Keratinocyte (primary cell): ENCODE measurements at regions not wholly inside any gene's neighbourhood (a gene's known extent, or its start where the extent isn't known, plus 50 kb on each side); places are given as distances from the start of the nearest gene placed in this dataset.

ENCODE experiments used
- DNase-seq: peaks from one replicate; pipeline ENCODE4 v3.0.0-alpha.2; 2011; ENCODE audit warnings: low read depth, missing footprints, low spot score
- FAIRE-seq: peaks from 2 replicates; lab custom pipeline; 2011; peaks lifted over from hg19 to GRCh38; lab: Jason Lieb, UNC
- H2AFZ ChIP-seq: 2 replicates; pipeline ENCODE4 v1.6.0; 2012; ENCODE audit warnings: low read length, control low read depth, inconsistent platforms; ENCODE audit not compliant: control insufficient read depth
- H3K27ac ChIP-seq: 2 replicates; pipeline ENCODE4 v1.5.1; 2011; ENCODE audit warnings: low read length; ENCODE audit not compliant: control insufficient read depth, insufficient read depth
- H3K27me3 ChIP-seq: 3 replicates; pipeline ENCODE4 v1.6.0; 2011; ENCODE audit warnings: low read length; ENCODE audit not compliant: control insufficient read depth, insufficient read depth; ENCODE audit errors: extremely low read depth
- H3K36me3 ChIP-seq, 2 experiments: 2 replicates in 1 of 2; 3 replicates in 1 of 2; pipeline ENCODE4 v1.5.1; 2011; ENCODE audit warnings: low read length in 2 of 2, mild to moderate bottlenecking in 1 of 2; ENCODE audit not compliant: control insufficient read depth in 2 of 2, insufficient read depth in 2 of 2; ENCODE audit errors: extremely low read depth in 1 of 2
- H3K4me1 ChIP-seq: 3 replicates; pipeline ENCODE4 v1.5.1; 2011; ENCODE audit warnings: low read length; ENCODE audit not compliant: control insufficient read depth, insufficient read depth; ENCODE audit errors: extremely low read depth
- H3K4me2 ChIP-seq: 3 replicates; pipeline ENCODE4 v1.6.0; 2011; ENCODE audit warnings: low read depth, low read length; ENCODE audit not compliant: control insufficient read depth, insufficient read depth; ENCODE audit errors: extremely low read depth
- H3K4me3 ChIP-seq, 3 experiments: fragments of 200-600 bp in 1 of 3; sonication (generic) in 1 of 3; 2 replicates in 2 of 3; 3 replicates in 1 of 3; pipeline ENCODE4 v1.5.1; 2011 to 2016; ENCODE audit warnings: low read length in 3 of 3, mild to moderate bottlenecking in 3 of 3, control low read depth in 2 of 3, inconsistent platforms in 1 of 3, low read depth in 1 of 3, mixed read lengths in 1 of 3, mixed run types in 1 of 3, moderate library complexity in 1 of 3; ENCODE audit not compliant: control insufficient read depth in 2 of 3, insufficient read depth in 2 of 3; ENCODE audit errors: extremely low read depth in 1 of 3
- H3K79me2 ChIP-seq: 2 replicates; pipeline ENCODE4 v1.6.0; 2012; ENCODE audit warnings: low read length; ENCODE audit not compliant: control insufficient read depth, insufficient read depth
- H3K9ac ChIP-seq: 3 replicates; pipeline ENCODE4 v1.6.0; 2011; ENCODE audit warnings: low read length; ENCODE audit not compliant: control insufficient read depth, insufficient read depth; ENCODE audit errors: extremely low read depth
- H3K9me1 ChIP-seq: 3 replicates; pipeline ENCODE4 v1.6.0; 2011; ENCODE audit warnings: low read length; ENCODE audit not compliant: control insufficient read depth, insufficient read depth; ENCODE audit errors: extremely low read depth
- H3K9me3 ChIP-seq: 2 replicates; pipeline ENCODE4 v1.5.1; 2012; ENCODE audit warnings: low read depth, low read length; ENCODE audit not compliant: control insufficient read depth
- H4K20me1 ChIP-seq: 3 replicates; pipeline ENCODE4 v1.6.0; 2011; ENCODE audit warnings: low read length; ENCODE audit not compliant: control insufficient read depth, insufficient read depth; ENCODE audit errors: extremely low read depth
- CTCF ChIP-seq, 3 experiments: IDR thresholded peaks in 1 of 3; conservative IDR thresholded peaks in 1 of 3; optimal IDR thresholded peaks in 1 of 3; 2 replicates in 2 of 3; 3 replicates in 1 of 3; pipeline versions ENCODE3 to v1.5.1; 2011; ENCODE audit warnings: low read length in 3 of 3, mild to moderate bottlenecking in 3 of 3, moderate library complexity in 2 of 3, control low read depth in 1 of 3, inconsistent platforms in 1 of 3; ENCODE audit not compliant: insufficient read depth in 2 of 3; ENCODE audit errors: extremely low read depth in 1 of 3
- EZH2 ChIP-seq: IDR thresholded peaks from one replicate; pipeline ENCODE4 v1.6.1; 2012; ENCODE audit warnings: inconsistent platforms, mild to moderate bottlenecking, low read length, moderate library complexity
- dilution Hi-C: fragments of 300-500 bp; cut with MboI; formaldehyde crosslinking; loops from one replicate; pipeline ENCODE4 v1.7.0; 2020; ENCODE audit warnings: low sequenced_read_pairs; ENCODE audit not compliant: extremely low pct_ligation_motif_present

GRCh38 chr21:31473685-31474345 lies 129.8 kb upstream of the TIAM1 start:
- H3K9me1 ChIP-seq, result no peaks in the 10 kb centered on the region
- H3K79me2 ChIP-seq, result no peaks in the 10 kb centered on the region
- no peak overlapping the region for H3K4me2 ChIP-seq
- no peaks in the 10 kb centered on the region for H3K27me3 ChIP-seq
- H3K9ac ChIP-seq, result no peak overlapping the region
- no peak overlapping the region for H3K27ac ChIP-seq
- FAIRE-seq (no peak), DNase-seq (no peak)
- H3K9me3 ChIP-seq, result no peaks in the 10 kb centered on the region
- H4K20me1 ChIP-seq, result no peaks in the 10 kb centered on the region
- TF ChIP-seq CTCF (optimal IDR thresholded peaks at IDR 0.05 in 1 of 3, IDR thresholded peaks at IDR 0.05 in 1 of 3, conservative IDR thresholded peaks at IDR 0.05 in 1 of 3; ENCODE audit: extremely low read depth in 1 of 3, insufficient read depth in 2 of 3, low read length in 3 of 3), result no peak
- no peak for TF ChIP-seq EZH2
- no peaks in the 10 kb centered on the region for H3K36me3 ChIP-seq
- dilution Hi-C loops, result no loop called here
- H2AFZ ChIP-seq, result no peak overlapping the region
- H3K4me3 ChIP-seq, result no peak overlapping the region
- H3K4me1 ChIP-seq, result no peaks in the 10 kb centered on the region

- Histone ChIP-seq H3K36me3 (no peaks in the 10 kb centered on the region), H2AFZ (no peak overlapping the region), H3K9me3 (no peaks in the 10 kb centered on the region), H3K27ac (no peak overlapping the region), H3K4me2 (no peak overlapping the region), H3K27me3 (no peaks in the 10 kb centered on the region), H3K79me2 (no peaks in the 10 kb centered on the region), H3K9ac (no peak overlapping the region), H3K4me1 (no peaks in the 10 kb centered on the region), H3K4me3 (no peak overlapping the region), H3K9me1 (no peaks in the 10 kb centered on the region), H4K20me1 (no peaks in the 10 kb centered on the region)
- dilution Hi-C loops, result no loop called here
- TF ChIP-seq CTCF (optimal IDR thresholded peaks at IDR 0.05 in 1 of 3, IDR thresholded peaks at IDR 0.05 in 1 of 3, conservative IDR thresholded peaks at IDR 0.05 in 1 of 3; ENCODE audit: extremely low read depth in 1 of 3, insufficient read depth in 2 of 3, low read length in 3 of 3) (no peak), EZH2 (no peak)
- DNase-seq (no peak), FAIRE-seq (no peak)
These were observed 127.8 kb upstream of the TIAM1 start for GRCh38 chr21:31471865-31472264.
